ENCODE measurements at regions not wholly inside any gene's neighbourhood (a gene's known extent, or its start where the extent isn't known, plus 50 kb on each side); places are given as distances from the start of the nearest gene placed in this dataset.
"Not testable (repeated sequence)": the region's sequence is repeated elsewhere in the genome, so short reads cannot be mapped to it uniquely, and the experiment has no call there.

DNA sequence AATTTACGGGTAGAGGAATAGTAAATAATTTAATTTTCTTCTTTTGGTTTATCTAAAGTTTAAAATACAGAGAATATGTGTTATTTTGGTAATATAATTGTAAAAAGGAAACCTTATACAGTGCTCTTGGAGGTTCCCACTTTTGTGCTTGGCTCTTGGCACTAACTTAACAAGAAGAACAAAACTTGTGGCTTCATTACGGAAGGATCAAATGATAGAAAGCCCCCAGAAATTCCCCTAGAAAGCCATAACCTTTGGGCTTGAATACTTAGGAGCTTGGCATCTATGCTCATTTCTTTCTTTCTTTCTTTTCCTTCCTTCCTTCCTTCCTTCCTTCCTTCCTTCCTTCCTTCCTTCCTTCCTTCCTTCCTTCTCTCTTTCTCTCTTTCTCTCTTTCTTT is 197.5 kb downstream of the SOX2 start:
- no peaks in the 10 kb centered on the region for H3K4me1 ChIP-seq (ENCODE audit: control insufficient read depth, insufficient read depth, low read length)
- WGBS (ENCODE audit: insufficient coverage), result 90% methylated on average over 1 of the region's 2 CpGs
- no peak overlapping the region for H3K27ac ChIP-seq (ENCODE audit: low read depth, low read length)
- no peak overlapping the region for H3K4me3 ChIP-seq (ENCODE audit: low read depth, low read length)
- H3K9me3 ChIP-seq (ENCODE audit: control insufficient read depth, insufficient read depth, low read length), result no peaks in the 10 kb centered on the region
- H3K36me3 ChIP-seq (ENCODE audit: control insufficient read depth, insufficient read depth, low read length), result no peaks in the 10 kb centered on the region
- H3K27me3 ChIP-seq (ENCODE audit: control insufficient read depth, insufficient read depth, low read length), result no peaks in the 10 kb centered on the region
- DNase-seq (ENCODE audit: low read depth in 4 of 6, low spot score in 6 of 6), result no peak

DNA sequence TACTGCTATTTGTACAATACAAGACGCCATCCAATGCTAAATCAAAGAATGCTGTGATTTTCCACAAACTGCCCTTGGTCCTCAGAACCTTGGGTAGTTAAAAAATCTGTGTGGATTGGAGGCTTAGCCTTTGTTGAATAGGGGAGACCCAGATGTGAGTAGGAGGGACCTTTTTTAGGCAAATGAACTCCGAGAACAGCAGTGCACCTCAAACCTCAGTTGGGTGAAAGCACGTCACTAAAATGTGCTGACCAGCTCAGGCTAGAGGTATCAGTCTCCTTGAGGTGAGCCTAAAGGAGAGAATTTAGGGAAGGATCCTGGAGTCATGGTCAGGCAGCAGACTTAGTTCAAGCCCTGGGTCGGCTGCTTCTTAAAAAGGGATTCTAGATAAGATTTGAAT is 200.7 kb downstream of the SOX2 start:
- Histone ChIP-seq H3K4me1 (ENCODE audit: control insufficient read depth, insufficient read depth, low read length) (no peaks in the 10 kb centered on the region), H3K9me3 (ENCODE audit: control insufficient read depth, insufficient read depth, low read length) (no peaks in the 10 kb centered on the region), H3K36me3 (ENCODE audit: control insufficient read depth, insufficient read depth, low read length) (no peaks in the 10 kb centered on the region), H3K27ac (ENCODE audit: low read depth, low read length) (no peak overlapping the region), H3K27me3 (ENCODE audit: control insufficient read depth, insufficient read depth, low read length) (no peaks in the 10 kb centered on the region), H3K4me3 (ENCODE audit: low read depth, low read length) (no peak overlapping the region)
- 97% methylated on average over 2 of the region's 4 CpGs for WGBS (ENCODE audit: insufficient coverage)
- no peak for DNase-seq (ENCODE audit: low read depth in 4 of 6, low spot score in 6 of 6)

DNA sequence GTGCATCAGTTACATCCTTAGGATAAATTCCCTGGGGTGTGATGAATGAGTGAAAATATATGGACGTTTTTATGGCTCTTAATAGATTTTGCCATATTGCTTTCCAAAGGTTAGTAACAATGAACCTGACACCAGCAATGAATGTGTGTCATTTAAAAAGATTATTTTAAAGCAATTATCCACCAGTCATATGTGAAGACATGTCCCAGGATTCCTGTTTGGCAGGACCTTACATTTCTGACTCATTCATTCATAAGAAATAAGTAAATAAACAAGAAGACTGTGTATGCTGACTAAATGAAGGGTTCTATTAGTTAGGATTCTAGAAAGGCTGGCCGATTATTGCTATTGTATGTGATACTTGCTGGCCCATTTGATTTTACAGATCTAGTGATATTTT is 201.5 kb downstream of the SOX2 start:
- no peaks in the 10 kb centered on the region for H3K9me3 ChIP-seq (ENCODE audit: control insufficient read depth, insufficient read depth, low read length)
- no peaks in the 10 kb centered on the region for H3K4me1 ChIP-seq (ENCODE audit: control insufficient read depth, insufficient read depth, low read length)
- H3K36me3 ChIP-seq (ENCODE audit: control insufficient read depth, insufficient read depth, low read length), result no peaks in the 10 kb centered on the region
- DNase-seq (ENCODE audit: low read depth in 4 of 6, low spot score in 6 of 6), result no peak
- no CpG with 5 or more reads among the region's 2 CpGs for WGBS (ENCODE audit: insufficient coverage)
- H3K27me3 ChIP-seq (ENCODE audit: control insufficient read depth, insufficient read depth, low read length), result no peaks in the 10 kb centered on the region
- H3K27ac ChIP-seq (ENCODE audit: low read depth, low read length), result no peak overlapping the region
- no peak overlapping the region for H3K4me3 ChIP-seq (ENCODE audit: low read depth, low read length)

DNA sequence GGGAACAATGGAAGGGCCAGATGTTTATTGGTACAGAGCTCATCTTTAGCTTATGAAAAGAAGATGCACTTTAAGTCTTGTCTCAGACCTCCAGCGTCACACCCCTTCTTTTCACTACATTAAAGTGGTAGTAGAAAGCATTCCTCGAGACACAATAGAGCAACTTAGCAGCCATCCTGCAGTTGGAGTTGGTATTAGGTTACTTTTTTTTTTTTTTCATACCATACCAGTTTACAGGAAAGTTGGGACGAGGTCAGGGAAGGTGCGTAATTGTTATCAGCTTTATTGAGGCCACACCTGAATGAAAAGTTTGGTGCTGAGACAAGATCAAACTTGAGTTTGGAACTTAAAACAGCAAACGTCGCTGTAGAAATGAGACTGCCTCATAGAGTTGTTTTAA is 203.8 kb downstream of the SOX2 start:
- Histone ChIP-seq H3K4me1 (ENCODE audit: control insufficient read depth, insufficient read depth, low read length) (no peaks in the 10 kb centered on the region), H3K27ac (ENCODE audit: low read depth, low read length) (no peak overlapping the region), H3K4me3 (ENCODE audit: low read depth, low read length) (no peak overlapping the region), H3K36me3 (ENCODE audit: control insufficient read depth, insufficient read depth, low read length) (no peaks in the 10 kb centered on the region), H3K27me3 (ENCODE audit: control insufficient read depth, insufficient read depth, low read length) (no peaks in the 10 kb centered on the region), H3K9me3 (ENCODE audit: control insufficient read depth, insufficient read depth, low read length) (no peaks in the 10 kb centered on the region)
- 60% methylated on average over 4 of the region's 6 CpGs for WGBS (ENCODE audit: insufficient coverage)
- no peak for DNase-seq (ENCODE audit: low read depth in 4 of 6, low spot score in 6 of 6)

DNA sequence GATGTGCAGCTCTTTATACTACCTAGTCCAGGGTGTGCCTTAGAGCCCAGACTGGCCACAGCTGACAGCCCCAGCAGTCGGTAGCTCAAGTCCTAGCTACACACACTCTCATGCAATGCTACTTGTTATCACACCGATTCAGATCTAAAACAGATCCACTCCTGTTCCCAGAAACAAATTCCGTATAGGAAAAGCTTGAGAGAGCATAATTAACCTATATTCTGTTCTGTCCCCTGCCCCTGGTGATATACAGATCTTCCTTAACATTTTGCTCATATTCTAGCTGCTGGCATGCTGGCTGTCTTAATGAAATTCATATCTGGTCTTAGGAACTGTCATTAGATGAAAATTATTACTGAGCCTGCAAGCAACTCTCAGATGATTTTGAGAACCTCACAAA is 204.3 kb downstream of the SOX2 start:
- H3K9me3 ChIP-seq (ENCODE audit: control insufficient read depth, insufficient read depth, low read length), result no peaks in the 10 kb centered on the region

DNA sequence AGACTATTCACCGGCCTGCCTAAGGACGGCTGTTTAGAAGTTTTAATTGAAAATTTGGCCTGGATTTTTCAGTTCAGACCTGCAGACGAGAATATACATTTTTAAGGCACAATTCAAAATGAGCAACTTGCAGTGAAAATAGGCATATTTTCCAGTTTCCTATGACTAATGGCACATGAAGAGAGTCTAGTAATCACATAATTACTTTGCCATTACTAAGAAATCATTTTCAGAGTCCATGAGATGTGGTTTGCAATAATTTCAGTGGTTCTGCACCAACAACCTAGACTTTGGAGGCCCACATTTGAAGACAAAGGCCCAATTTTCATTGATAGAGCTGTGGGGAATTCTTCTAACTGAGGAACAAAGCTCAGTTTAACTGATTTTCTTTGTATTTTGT is 205.3 kb downstream of the SOX2 start:
- no peaks in the 10 kb centered on the region for H3K9me3 ChIP-seq (ENCODE audit: control insufficient read depth, insufficient read depth, low read length)
- H3K27ac ChIP-seq (ENCODE audit: low read depth, low read length), result no peak overlapping the region
- H3K4me1 ChIP-seq (ENCODE audit: control insufficient read depth, insufficient read depth, low read length), result no peaks in the 10 kb centered on the region
- no CpG with 5 or more reads among the region's 3 CpGs for whole genome bisulfite sequencing (ENCODE audit: insufficient coverage)
- H3K36me3 ChIP-seq (ENCODE audit: control insufficient read depth, insufficient read depth, low read length), result no peaks in the 10 kb centered on the region
- no peak for DNase-seq (ENCODE audit: low read depth in 4 of 6, low spot score in 6 of 6)
- H3K27me3 ChIP-seq (ENCODE audit: control insufficient read depth, insufficient read depth, low read length), result no peaks in the 10 kb centered on the region
- no peak overlapping the region for H3K4me3 ChIP-seq (ENCODE audit: low read depth, low read length)

More for the DNA sequence above, 204.3 kb downstream of the SOX2 start:
- no peak overlapping the region for H3K27ac ChIP-seq (ENCODE audit: low read depth, low read length)
- H3K4me1 ChIP-seq (ENCODE audit: control insufficient read depth, insufficient read depth, low read length), result no peaks in the 10 kb centered on the region
- H3K4me3 ChIP-seq (ENCODE audit: low read depth, low read length), result no peak overlapping the region
- peak in 1 of 6 donors; percentile 68 for DNase-seq (ENCODE audit: low read depth in 4 of 6, low spot score in 6 of 6)
- 62% methylated on average over 2 of the region's 3 CpGs for WGBS (ENCODE audit: insufficient coverage)
- H3K36me3 ChIP-seq (ENCODE audit: control insufficient read depth, insufficient read depth, low read length), result no peaks in the 10 kb centered on the region
- no peaks in the 10 kb centered on the region for H3K27me3 ChIP-seq (ENCODE audit: control insufficient read depth, insufficient read depth, low read length)

DNA sequence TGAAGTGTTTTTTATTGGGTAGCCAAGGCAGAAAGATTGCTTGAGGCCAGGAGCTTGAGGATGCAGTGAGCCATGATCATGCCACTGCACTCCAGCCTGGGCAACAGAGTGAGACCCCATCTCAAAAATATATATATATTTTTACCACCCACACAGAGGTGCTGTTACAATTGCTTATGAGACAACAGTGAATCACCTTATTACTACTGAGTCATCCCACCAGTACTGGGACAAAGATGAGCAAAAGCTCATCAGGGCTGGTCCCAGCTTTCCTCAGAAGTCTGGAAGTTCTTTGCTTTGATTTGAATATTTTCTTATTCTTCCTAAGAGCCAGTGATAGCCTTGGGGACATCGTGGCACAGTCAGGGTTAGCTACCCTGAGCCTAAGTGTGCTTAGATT is 207.7 kb downstream of the SOX2 start:
- Histone ChIP-seq H3K4me3 (ENCODE audit: low read depth, low read length) (no peak overlapping the region), H3K27me3 (ENCODE audit: control insufficient read depth, insufficient read depth, low read length) (no peaks in the 10 kb centered on the region), H3K9me3 (ENCODE audit: control insufficient read depth, insufficient read depth, low read length) (no peaks in the 10 kb centered on the region), H3K4me1 (ENCODE audit: control insufficient read depth, insufficient read depth, low read length) (no peaks in the 10 kb centered on the region), H3K27ac (ENCODE audit: low read depth, low read length) (no peak overlapping the region), H3K36me3 (ENCODE audit: control insufficient read depth, insufficient read depth, low read length) (no peaks in the 10 kb centered on the region)
- no peak for DNase-seq (ENCODE audit: low read depth in 4 of 6, low spot score in 6 of 6)
- whole genome bisulfite sequencing (ENCODE audit: insufficient coverage), result 100% methylated on average over 1 of the region's 1 CpG

DNA sequence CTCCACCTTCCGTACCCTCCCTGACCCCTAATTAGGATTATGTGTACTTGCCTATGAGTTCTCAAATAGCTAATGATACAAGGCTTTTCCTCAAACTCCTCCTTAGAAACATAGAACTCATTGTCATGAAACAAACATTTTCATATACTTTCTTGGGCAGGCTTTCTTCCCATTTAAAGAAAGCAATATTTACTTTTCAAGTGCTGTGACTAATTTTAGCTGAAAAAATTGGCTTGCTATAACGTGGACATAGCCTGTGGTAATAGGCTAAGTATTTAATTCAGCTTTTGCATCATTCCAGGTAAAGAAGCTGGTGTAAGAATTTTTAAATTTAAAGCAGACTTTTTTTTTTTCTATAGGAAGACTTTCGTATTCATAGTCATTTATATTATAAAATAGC is 208.7 kb downstream of the SOX2 start:
- H3K36me3 ChIP-seq (ENCODE audit: control insufficient read depth, insufficient read depth, low read length), result no peaks in the 10 kb centered on the region
- DNase-seq (ENCODE audit: low read depth in 4 of 6, low spot score in 6 of 6), result no peak
- H3K4me1 ChIP-seq (ENCODE audit: control insufficient read depth, insufficient read depth, low read length), result no peaks in the 10 kb centered on the region
- H3K27ac ChIP-seq (ENCODE audit: low read depth, low read length), result no peak overlapping the region
- no CpG with 5 or more reads among the region's 3 CpGs for WGBS (ENCODE audit: insufficient coverage)
- no peaks in the 10 kb centered on the region for H3K27me3 ChIP-seq (ENCODE audit: control insufficient read depth, insufficient read depth, low read length)
- peaks cover 2% of the 10 kb centered on the region for H3K9me3 ChIP-seq (ENCODE audit: control insufficient read depth, insufficient read depth, low read length)
- no peak overlapping the region for H3K4me3 ChIP-seq (ENCODE audit: low read depth, low read length)

DNA sequence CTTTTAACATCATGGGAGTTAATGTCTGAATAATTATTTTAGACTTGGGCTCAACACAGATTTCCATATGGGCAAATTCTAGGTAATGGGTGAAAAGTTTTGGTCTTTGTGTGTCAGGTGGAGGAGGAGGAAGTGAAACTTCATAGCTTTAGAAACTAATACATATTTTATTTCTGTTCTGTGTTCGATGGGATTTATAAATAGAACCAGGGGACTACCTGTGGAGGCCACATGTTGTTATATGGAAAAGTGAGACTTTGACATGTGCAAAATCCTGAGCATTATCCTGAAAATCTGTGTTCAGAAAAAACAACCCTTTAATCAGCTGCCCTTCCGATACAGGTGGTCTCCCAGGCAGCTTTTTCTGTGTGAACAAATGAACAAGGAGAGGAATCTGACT is 209.5 kb downstream of the SOX2 start:
- H3K9me3 ChIP-seq (ENCODE audit: control insufficient read depth, insufficient read depth, low read length), result peaks cover 2% of the 10 kb centered on the region
- no peaks in the 10 kb centered on the region for H3K36me3 ChIP-seq (ENCODE audit: control insufficient read depth, insufficient read depth, low read length)
- WGBS (ENCODE audit: insufficient coverage), result no CpG with 5 or more reads among the region's 2 CpGs
- H3K4me1 ChIP-seq (ENCODE audit: control insufficient read depth, insufficient read depth, low read length), result no peaks in the 10 kb centered on the region
- no peaks in the 10 kb centered on the region for H3K27me3 ChIP-seq (ENCODE audit: control insufficient read depth, insufficient read depth, low read length)
- DNase-seq (ENCODE audit: low read depth in 4 of 6, low spot score in 6 of 6), result no peak
- H3K27ac ChIP-seq (ENCODE audit: low read depth, low read length), result no peak overlapping the region
- H3K4me3 ChIP-seq (ENCODE audit: low read depth, low read length), result no peak overlapping the region

DNA sequence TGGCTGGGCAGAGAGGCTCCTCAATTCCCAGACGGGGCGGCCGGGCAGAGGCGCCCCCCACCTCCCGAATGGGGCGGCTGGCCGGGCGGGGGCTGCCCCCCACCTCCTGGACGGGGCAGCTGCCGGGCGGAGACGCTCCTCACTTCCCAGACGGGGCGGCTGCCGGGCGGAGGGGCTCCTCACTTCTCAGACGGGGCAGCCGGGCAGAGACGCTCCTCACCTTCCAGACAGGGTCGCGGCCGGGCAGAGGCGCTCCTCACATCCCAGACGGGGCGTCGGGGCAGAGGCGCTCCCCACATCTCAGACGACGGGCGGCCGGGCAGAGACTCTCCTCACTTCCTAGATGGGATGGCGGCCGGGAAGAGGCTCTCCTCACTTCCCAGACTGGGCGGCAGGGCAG is 214.1 kb downstream of the SOX2 start:
- not testable (repeated sequence) for H3K4me3 ChIP-seq (ENCODE audit: low read depth, low read length); H3K9me3 ChIP-seq (ENCODE audit: control insufficient read depth, insufficient read depth, low read length); H3K4me1 ChIP-seq (ENCODE audit: control insufficient read depth, insufficient read depth, low read length); H3K27me3 ChIP-seq (ENCODE audit: control insufficient read depth, insufficient read depth, low read length); DNase-seq (ENCODE audit: low read depth in 4 of 6, low spot score in 6 of 6); H3K27ac ChIP-seq (ENCODE audit: low read depth, low read length); H3K36me3 ChIP-seq (ENCODE audit: control insufficient read depth, insufficient read depth, low read length)
- WGBS (ENCODE audit: insufficient coverage), result 95% methylated on average over 21 of the region's 34 CpGs
